ENCODE measurements at regions not wholly inside any gene's neighbourhood (a gene's known extent, or its start where the extent isn't known, plus 50 kb on each side); places are given as distances from the start of the nearest gene placed in this dataset.
"Not testable (repeated sequence)": the region's sequence is repeated elsewhere in the genome, so short reads cannot be mapped to it uniquely, and the experiment has no call there.

DNA sequence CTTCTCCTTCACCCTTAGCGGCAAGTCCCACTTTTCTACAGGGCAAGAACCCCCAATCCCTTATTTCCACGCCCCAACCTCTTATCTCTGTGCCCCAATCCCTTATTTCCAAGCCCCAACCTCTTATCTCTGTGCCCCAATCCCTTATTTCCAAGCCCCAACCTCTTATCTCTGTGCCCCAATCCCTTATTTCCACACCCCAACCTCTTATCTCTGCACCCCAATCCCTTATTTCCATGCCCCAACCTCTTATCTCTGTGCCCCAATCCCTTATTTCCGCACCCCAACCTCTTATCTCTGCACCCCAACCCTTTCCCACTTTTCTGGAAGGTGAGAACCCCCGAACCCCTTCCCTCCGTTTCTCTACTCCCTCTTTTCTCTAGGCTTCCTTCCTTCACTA lies 116.1 kb upstream of the GJE1 start:
- CTCF ChIA-PET; H3K27me3 Mint-ChIP-seq; H3K27ac Mint-ChIP-seq; DNase-seq; H3K4me3 Mint-ChIP-seq; H3K4me1 Mint-ChIP-seq; intact Hi-C loops (cut with micrococcal nuclease); ATAC-seq (ENCODE audit: low read depth); POLR2A ChIA-PET; H3K36me3 Mint-ChIP-seq (ENCODE audit: low read depth); H3K9me3 Mint-ChIP-seq: not testable (repeated sequence)

DNA sequence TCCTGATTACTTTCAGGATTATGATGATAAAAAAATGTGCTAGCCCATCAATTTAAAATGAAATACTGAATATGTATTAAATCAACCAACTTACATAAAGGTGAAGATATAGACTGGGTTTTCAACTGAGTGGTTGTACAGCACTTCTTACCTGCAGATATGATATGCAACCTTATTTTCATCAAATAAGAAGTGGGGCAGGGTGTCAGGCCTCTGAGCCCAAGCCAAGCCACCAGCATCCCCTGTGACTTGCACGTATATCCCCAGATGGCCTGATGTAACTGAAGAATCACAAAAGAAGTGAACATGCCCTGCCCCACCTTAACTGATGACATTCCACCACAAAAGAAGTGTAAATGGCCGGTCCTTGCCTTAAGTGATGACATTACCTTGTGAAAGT lies 117.3 kb upstream of the GJE1 start:
- H3K4me1 Mint-ChIP-seq; H3K4me3 Mint-ChIP-seq; POLR2A ChIA-PET; DNase-seq; H3K9me3 Mint-ChIP-seq; CTCF ChIA-PET; H3K36me3 Mint-ChIP-seq (ENCODE audit: low read depth); ATAC-seq (ENCODE audit: low read depth); H3K27me3 Mint-ChIP-seq; intact Hi-C loops (cut with micrococcal nuclease); H3K27ac Mint-ChIP-seq: not testable (repeated sequence)

DNA sequence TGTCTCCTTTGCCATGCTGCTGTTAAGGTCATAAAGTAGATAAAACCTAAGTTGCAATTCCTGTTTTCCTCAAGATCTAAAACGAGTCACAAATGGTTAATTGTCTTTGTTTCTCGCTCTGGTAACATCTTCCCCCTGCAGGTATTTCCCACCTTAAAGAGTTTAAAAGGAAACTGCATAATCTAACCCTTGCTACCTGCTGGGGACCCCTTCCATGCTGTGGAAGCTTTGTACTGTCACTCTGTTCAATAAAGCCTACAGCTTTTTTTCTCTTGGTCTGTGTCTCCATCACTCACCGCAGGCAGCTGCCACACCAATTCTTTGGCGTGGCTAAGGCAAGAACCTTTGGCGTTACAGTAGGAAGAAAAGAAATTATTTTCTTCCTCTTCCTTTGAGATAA lies 117.7 kb upstream of the GJE1 start:
- no peaks in the 10 kb centered on the region for H3K4me1 Mint-ChIP-seq
- no peaks in the 10 kb centered on the region for H3K27me3 Mint-ChIP-seq
- ATAC-seq (ENCODE audit: low read depth) (no peak), DNase-seq (no peak)
- ChIA-PET POLR2A (no interaction called here), CTCF (no interaction called here)
- intact Hi-C loops (cut with micrococcal nuclease): no loop called here
- H3K4me3 Mint-ChIP-seq: no peak overlapping the region
- no peak overlapping the region for H3K27ac Mint-ChIP-seq
- TF ChIP-seq, protein P1, sequence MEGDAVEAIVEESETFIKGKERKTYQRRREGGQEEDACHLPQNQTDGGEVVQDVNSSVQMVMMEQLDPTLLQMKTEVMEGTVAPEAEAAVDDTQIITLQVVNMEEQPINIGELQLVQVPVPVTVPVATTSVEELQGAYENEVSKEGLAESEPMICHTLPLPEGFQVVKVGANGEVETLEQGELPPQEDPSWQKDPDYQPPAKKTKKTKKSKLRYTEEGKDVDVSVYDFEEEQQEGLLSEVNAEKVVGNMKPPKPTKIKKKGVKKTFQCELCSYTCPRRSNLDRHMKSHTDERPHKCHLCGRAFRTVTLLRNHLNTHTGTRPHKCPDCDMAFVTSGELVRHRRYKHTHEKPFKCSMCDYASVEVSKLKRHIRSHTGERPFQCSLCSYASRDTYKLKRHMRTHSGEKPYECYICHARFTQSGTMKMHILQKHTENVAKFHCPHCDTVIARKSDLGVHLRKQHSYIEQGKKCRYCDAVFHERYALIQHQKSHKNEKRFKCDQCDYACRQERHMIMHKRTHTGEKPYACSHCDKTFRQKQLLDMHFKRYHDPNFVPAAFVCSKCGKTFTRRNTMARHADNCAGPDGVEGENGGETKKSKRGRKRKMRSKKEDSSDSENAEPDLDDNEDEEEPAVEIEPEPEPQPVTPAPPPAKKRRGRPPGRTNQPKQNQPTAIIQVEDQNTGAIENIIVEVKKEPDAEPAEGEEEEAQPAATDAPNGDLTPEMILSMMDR (IDR thresholded peaks at IDR 0.05): no peak
- no peaks in the 10 kb centered on the region for H3K9me3 Mint-ChIP-seq
- H3K36me3 Mint-ChIP-seq (ENCODE audit: low read depth): no peaks in the 10 kb centered on the region

DNA sequence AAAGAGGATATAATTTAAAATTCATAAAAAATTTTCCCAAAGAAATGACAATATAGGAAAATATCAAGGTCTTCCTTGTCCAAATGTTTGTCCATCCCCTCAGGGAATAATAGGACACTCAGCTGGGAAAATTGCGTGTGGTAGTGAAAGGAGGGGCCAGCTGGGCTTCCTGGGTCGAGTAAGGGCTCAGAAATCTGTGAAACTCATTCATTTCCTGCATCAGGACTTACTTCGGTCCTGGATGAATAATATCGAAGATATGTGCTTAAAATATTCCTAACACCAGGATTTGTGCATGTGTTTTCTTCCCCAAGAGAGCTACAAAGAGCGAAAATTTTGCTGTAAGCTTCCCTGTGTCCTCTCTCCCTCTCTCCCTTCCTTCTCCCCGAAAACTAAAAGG lies 118.2 kb upstream of the GJE1 start:
- Mint-ChIP-seq H3K4me1 (no peaks in the 10 kb centered on the region), H3K36me3 (ENCODE audit: low read depth) (no peaks in the 10 kb centered on the region), H3K9me3 (no peaks in the 10 kb centered on the region), H3K27me3 (no peaks in the 10 kb centered on the region), H3K27ac (no peak overlapping the region), H3K4me3 (no peak overlapping the region)
- ATAC-seq (ENCODE audit: low read depth) (no peak), DNase-seq (no peak)
- CTCF ChIA-PET: no interaction called here
- intact Hi-C loops (cut with micrococcal nuclease): no loop called here
- TF ChIP-seq, protein P1 (IDR thresholded peaks at IDR 0.05): no peak
- POLR2A ChIA-PET: no interaction called here

DNA sequence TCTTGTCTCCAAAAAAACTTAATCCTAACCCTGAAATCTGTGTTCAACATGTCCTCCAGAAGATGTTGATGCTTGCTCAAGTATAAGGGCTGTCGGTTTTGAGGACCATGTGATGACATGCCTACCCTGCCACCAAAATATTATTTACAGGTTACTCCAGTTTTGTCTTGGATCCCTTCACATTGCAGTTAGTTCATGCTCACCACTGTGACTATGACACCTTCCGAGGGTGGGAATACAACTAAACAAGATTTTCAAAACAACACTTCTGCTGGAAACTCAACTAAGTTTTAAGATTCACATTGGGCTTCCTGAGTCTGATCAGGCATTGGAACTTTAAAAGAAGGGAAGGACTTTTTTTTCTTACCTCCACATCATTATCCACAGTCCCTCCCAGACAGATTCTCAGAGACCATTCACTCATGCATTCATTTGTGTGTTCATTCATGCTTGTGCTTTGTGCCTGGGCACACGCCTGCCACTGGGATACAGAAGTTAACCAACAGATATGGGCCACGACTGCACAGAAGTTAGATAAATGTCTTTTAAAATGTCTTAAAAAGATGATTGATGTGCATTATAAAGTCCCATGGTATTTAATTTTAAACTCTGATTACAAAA lies 118.7 kb upstream of the GJE1 start:
- ATAC-seq (ENCODE audit: low read depth) (no peak), DNase-seq (no peak)
- H3K4me1 Mint-ChIP-seq: no peaks in the 10 kb centered on the region
- intact Hi-C loops (cut with micrococcal nuclease): no loop called here
- CTCF ChIA-PET: no interaction called here
- POLR2A ChIA-PET: no interaction called here
- H3K9me3 Mint-ChIP-seq: no peaks in the 10 kb centered on the region
- no peaks in the 10 kb centered on the region for H3K36me3 Mint-ChIP-seq (ENCODE audit: low read depth)
- H3K27me3 Mint-ChIP-seq: no peaks in the 10 kb centered on the region
- H3K4me3 Mint-ChIP-seq: no peak overlapping the region
- TF ChIP-seq, protein P1 (IDR thresholded peaks at IDR 0.05): no peak
- H3K27ac Mint-ChIP-seq: no peak overlapping the region

DNA sequence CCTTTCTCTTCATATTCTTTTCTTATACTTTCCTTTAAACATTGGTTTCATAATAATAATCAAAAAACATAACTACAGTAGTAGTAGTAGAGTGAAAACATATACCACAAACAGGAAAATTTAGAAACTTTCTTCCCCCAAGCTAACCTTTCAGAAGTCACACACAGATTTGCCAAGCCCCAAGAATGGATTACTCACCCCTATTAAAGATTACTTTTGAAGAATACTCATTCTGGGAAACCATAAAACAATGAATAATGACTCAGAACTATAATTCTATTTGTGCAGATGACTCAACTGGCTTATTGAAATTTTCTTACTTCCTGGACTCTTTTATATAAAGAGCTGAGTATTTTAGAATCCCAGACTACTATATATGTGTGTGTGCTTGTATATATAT lies 119.4 kb upstream of the GJE1 start:
- TF ChIP-seq, protein P1 (IDR thresholded peaks at IDR 0.05): no peak
- no peak for ATAC-seq (ENCODE audit: low read depth)
- H3K27ac Mint-ChIP-seq: no peak overlapping the region

More for the DNA sequence above, 119.4 kb upstream of the GJE1 start:
- POLR2A ChIA-PET: no interaction called here
- H3K9me3 Mint-ChIP-seq: no peaks in the 10 kb centered on the region
- no peaks in the 10 kb centered on the region for H3K4me1 Mint-ChIP-seq
- no peak for DNase-seq
- no peak overlapping the region for H3K4me3 Mint-ChIP-seq
- CTCF ChIA-PET: no interaction called here
- no peaks in the 10 kb centered on the region for H3K27me3 Mint-ChIP-seq
- intact Hi-C loops (cut with micrococcal nuclease): no loop called here
- no peaks in the 10 kb centered on the region for H3K36me3 Mint-ChIP-seq (ENCODE audit: low read depth)
